Chondrocyte (in vitro differentiated cells): ENCODE measurements at regions not wholly inside any gene's neighbourhood (a gene's known extent, or its start where the extent isn't known, plus 50 kb on each side); places are given as distances from the start of the nearest gene placed in this dataset. TPM values are rescaled to one million over a fixed set of nuclear protein-coding genes. Genes with fewer than 3 reads are reported as not detected.

Experiments
- DNase-seq: peaks from one replicate; pipeline ENCODE4 v3.0.0; 2021; ENCODE audit warnings: mixed read lengths, low spot score
- H3K27ac Mint-ChIP-seq: one replicate; pipeline ENCODE4 v1.8.0; 2021; ENCODE audit warnings: mild to moderate bottlenecking, moderate library complexity, mixed read lengths; ENCODE audit not compliant: unreplicated experiment
- H3K27me3 Mint-ChIP-seq: 2 replicates; pipeline ENCODE4 v1.8.0; 2021; ENCODE audit warnings: low read depth, mixed read lengths
- H3K36me3 Mint-ChIP-seq: 2 replicates; pipeline ENCODE4 v1.8.0; 2021; ENCODE audit warnings: low read depth, mixed read lengths
- H3K4me1 Mint-ChIP-seq: 2 replicates; pipeline ENCODE4 v1.8.0; 2021; ENCODE audit warnings: low read depth, mild to moderate bottlenecking, mixed read lengths
- H3K4me3 Mint-ChIP-seq: one replicate; pipeline ENCODE4 v1.8.0; 2021; ENCODE audit warnings: mild to moderate bottlenecking, moderate library complexity, mixed read lengths; ENCODE audit not compliant: unreplicated experiment
- H3K9me3 Mint-ChIP-seq: 2 replicates; pipeline ENCODE4 v1.8.0; 2021; ENCODE audit warnings: low read depth, mixed read lengths
- microRNA-seq: library from miRNA; unstranded; fragments of <30 nt; microRNA quantifications from one replicate; pipeline ENCODE4 v1.2.0, GENCODE V29; 2020; ENCODE audit warnings: borderline number of aligned reads
- TF ChIP-seq, protein P1 (sequence below): fragments of 200-600 bp; sonication (generic); IDR thresholded peaks from 2 replicates; pipeline ENCODE4 v1.5.0; 2021; ENCODE audit warnings: antibody characterized with exemption, mild to moderate bottlenecking, moderate library complexity

DNA sequence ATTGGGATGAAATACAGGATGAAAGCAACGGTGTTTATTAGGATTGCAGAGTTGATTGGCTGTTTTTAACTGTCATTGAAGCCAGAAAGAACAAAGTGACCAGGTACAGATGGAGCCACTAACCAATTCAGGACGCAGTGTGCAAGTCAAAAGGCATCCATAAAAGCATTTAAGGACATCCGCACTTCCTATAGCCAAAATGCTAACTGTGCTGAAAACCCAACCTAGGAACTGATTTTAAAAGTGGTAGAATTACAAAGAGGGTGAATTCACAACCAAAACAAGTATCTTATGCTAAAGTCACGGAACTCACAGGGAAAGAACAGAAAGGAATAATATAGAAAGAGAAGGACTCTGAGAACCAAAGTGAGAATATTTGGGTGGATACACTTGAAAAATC, 63.1 kb upstream of the FOXG1 start:
- DNase-seq, result no peak
- H3K27ac Mint-ChIP-seq, result no peak overlapping the region
- TF ChIP-seq, protein P1, sequence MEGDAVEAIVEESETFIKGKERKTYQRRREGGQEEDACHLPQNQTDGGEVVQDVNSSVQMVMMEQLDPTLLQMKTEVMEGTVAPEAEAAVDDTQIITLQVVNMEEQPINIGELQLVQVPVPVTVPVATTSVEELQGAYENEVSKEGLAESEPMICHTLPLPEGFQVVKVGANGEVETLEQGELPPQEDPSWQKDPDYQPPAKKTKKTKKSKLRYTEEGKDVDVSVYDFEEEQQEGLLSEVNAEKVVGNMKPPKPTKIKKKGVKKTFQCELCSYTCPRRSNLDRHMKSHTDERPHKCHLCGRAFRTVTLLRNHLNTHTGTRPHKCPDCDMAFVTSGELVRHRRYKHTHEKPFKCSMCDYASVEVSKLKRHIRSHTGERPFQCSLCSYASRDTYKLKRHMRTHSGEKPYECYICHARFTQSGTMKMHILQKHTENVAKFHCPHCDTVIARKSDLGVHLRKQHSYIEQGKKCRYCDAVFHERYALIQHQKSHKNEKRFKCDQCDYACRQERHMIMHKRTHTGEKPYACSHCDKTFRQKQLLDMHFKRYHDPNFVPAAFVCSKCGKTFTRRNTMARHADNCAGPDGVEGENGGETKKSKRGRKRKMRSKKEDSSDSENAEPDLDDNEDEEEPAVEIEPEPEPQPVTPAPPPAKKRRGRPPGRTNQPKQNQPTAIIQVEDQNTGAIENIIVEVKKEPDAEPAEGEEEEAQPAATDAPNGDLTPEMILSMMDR, result no peak
- H3K4me3 Mint-ChIP-seq, result no peak overlapping the region
- no peaks in the 10 kb centered on the region for H3K4me1 Mint-ChIP-seq
- H3K9me3 Mint-ChIP-seq, result no peaks in the 10 kb centered on the region
- no peaks in the 10 kb centered on the region for H3K36me3 Mint-ChIP-seq
- H3K27me3 Mint-ChIP-seq, result no peaks in the 10 kb centered on the region

DNA sequence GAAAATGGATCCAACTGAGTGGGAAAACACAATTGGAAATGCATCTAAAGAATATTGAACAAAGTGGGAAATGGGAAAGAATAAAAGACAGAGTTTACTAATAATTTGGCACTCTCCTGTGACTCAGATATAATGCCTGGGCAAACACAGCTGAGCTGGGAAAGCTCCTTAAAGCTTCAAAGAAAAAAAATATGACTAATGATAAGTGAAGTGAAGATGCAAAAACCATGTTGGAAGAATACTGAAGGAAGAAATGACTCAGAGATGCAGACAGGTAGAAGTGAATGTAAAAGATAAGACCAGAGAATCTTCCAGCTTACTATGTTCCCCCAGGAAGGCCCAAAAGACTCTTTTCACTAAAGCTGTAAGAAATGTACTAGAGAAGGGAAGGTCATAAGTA, 62.4 kb upstream of the FOXG1 start:
- Mint-ChIP-seq H3K4me3 (no peak overlapping the region), H3K27ac (no peak overlapping the region), H3K4me1 (no peaks in the 10 kb centered on the region), H3K9me3 (no peaks in the 10 kb centered on the region), H3K27me3 (no peaks in the 10 kb centered on the region), H3K36me3 (no peaks in the 10 kb centered on the region)
- TF ChIP-seq, protein P1, result no peak
- no peak for DNase-seq

DNA sequence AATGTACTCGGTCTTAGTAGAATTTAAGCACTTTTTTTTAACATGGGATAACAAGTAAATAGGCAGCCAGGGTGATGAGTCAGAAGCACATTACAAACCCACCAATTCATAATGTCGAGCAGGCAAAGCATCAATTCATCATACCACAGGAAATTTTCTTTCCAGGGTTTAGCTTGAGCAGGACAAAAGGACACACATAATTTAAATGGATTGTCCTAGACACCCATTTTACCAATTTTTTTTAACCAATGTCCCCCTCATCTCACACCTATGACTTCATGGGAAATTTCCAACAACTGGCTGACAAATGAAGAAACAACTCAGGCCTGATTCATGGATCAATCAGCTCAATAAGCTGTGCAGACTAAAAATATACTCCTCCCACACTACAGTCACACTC, 58.8 kb upstream of the FOXG1 start:
- H3K36me3 Mint-ChIP-seq, result no peaks in the 10 kb centered on the region
- no peaks in the 10 kb centered on the region for H3K4me1 Mint-ChIP-seq
- no peaks in the 10 kb centered on the region for H3K9me3 Mint-ChIP-seq
- TF ChIP-seq, protein P1, result no peak
- no peak overlapping the region for H3K4me3 Mint-ChIP-seq
- H3K27me3 Mint-ChIP-seq, result no peaks in the 10 kb centered on the region
- H3K27ac Mint-ChIP-seq, result no peak overlapping the region
- DNase-seq, result no peak

DNA sequence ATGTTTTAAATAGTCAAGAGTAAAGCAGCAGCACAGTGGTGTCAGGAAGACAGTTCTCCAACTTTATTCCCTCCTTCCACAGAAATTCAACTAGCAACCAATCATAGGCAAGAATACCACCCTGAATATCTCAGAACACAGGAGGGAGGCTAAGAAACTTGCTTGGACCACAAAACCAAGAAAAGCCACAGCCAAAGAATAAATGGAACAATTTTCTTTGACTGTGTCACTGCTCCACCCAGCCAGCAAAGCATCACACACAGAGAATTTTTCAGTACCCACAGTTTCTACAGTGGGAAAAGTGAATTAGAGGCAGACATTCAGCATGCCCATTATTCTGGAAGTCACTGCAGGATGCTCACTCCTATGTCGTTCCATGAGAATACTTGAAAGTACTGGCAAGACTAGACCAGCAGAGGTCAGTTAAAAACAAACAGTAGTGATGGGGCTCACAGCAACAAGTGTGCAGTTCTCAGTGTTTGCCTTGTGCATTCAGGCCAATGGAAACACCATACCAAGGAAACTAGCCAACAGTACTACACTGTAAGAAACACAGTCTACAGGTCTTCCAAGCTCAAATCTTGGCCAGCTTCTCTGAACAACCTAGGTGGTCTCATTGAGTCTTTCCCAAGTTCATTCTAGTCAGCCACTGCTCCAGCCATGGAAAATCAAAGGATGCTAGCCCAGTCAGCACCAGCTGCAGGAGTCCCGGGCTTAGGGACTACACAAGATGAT, 56.8 kb upstream of the FOXG1 start:
- Mint-ChIP-seq H3K27me3 (no peaks in the 10 kb centered on the region), H3K36me3 (no peaks in the 10 kb centered on the region), H3K9me3 (no peaks in the 10 kb centered on the region), H3K4me3 (no peak overlapping the region), H3K4me1 (no peaks in the 10 kb centered on the region), H3K27ac (no peak overlapping the region)
- TF ChIP-seq, protein P1, result no peak
- no peak for DNase-seq

Small RNAs in the stretch of these regions (microRNA-seq; reads per million reads assigned to microRNA genes)
- not detected for gene MIR3171
- gene MIR4307, result not detected
